H1 (cell line): ENCODE measurements at regions not wholly inside any gene's neighbourhood (a gene's known extent, or its start where the extent isn't known, plus 50 kb on each side); places are given as distances from the start of the nearest gene placed in this dataset.

Experiments used
- CTCF ChIA-PET: fragments of 300-600 bp; sonication (Branson Sonifier 250); formaldehyde crosslinking; loops from one replicate; lab custom pipeline; 2021; ENCODE audit not compliant: partially characterized antibody; lab: Charles Lee
- POLR2A ChIA-PET: fragments of 300-600 bp; sonication (Branson Sonifier 250); formaldehyde crosslinking; loops from one replicate; lab custom pipeline; 2021; ENCODE audit warnings: inconsistent platforms; ENCODE audit not compliant: partially characterized antibody; lab: Charles Lee
- DNase-seq, 2 experiments: peaks; one replicate each; pipeline versions ENCODE4 v3.0.0 to v3.0.0-alpha.2; 2010 to 2022; ENCODE audit warnings: low spot score in 2 of 2, low read depth in 1 of 2, mixed read lengths in 1 of 2
- FAIRE-seq: peaks from 2 replicates; lab custom pipeline; 2011; peaks lifted over from hg19 to GRCh38; lab: Jason Lieb, UNC
- H2AFZ ChIP-seq: 2 replicates; pipeline ENCODE4 v1.8.1; 2012; ENCODE audit warnings: low read length, inconsistent platforms
- H2AK5ac ChIP-seq: 2 replicates; pipeline ENCODE4 v1.6.1; 2013; ENCODE audit warnings: low read depth, low read length
- H2BK120ac ChIP-seq: replicated peaks from 2 replicates; pipeline ENCODE3; 2013; ENCODE audit warnings: low read depth, low read length, inconsistent platforms
- H2BK12ac ChIP-seq: 2 replicates; pipeline ENCODE4 v1.6.1; 2013; ENCODE audit warnings: low read depth, low read length
- H2BK15ac ChIP-seq: 2 replicates; pipeline ENCODE4 v1.6.1; 2013; ENCODE audit warnings: low read length
- H2BK20ac ChIP-seq: 2 replicates; pipeline ENCODE4 v1.6.1; 2013; ENCODE audit warnings: low read length
- H2BK5ac ChIP-seq: 2 replicates; pipeline ENCODE4 v1.6.1; 2013; ENCODE audit warnings: low read depth, low read length
- H3K14ac ChIP-seq: 2 replicates; pipeline ENCODE4 v1.6.1; 2013; ENCODE audit warnings: inconsistent platforms; ENCODE audit not compliant: insufficient read length
- H3K18ac ChIP-seq: 2 replicates; pipeline ENCODE4 v1.6.1; 2013; ENCODE audit warnings: low read length; ENCODE audit errors: extremely low read depth
- H3K23ac ChIP-seq: 2 replicates; pipeline ENCODE4 v1.6.1; 2013; ENCODE audit warnings: inconsistent platforms; ENCODE audit not compliant: insufficient read length
- H3K23me2 ChIP-seq: 2 replicates; pipeline ENCODE4 v1.6.1; 2013; ENCODE audit warnings: low read depth, low read length
- H3K27ac ChIP-seq: 2 replicates; pipeline ENCODE4 v1.6.1; 2011; ENCODE audit warnings: low read depth, low read length, inconsistent platforms
- H3K27me3 ChIP-seq, 4 experiments: replicated peaks in 1 of 4; 1 replicate in 1 of 4; 2 replicates in 3 of 4; pipeline versions ENCODE4 v1.6.1 to v1.8.1; 2011 to 2013; ENCODE audit warnings: low read length in 3 of 4, mild to moderate bottlenecking in 3 of 4, inconsistent platforms in 2 of 4, mixed read lengths in 2 of 4, moderate library complexity in 1 of 4; ENCODE audit not compliant: control insufficient read depth in 3 of 4, insufficient read depth in 3 of 4; ENCODE audit errors: extremely low read depth in 1 of 4
- H3K36me3 ChIP-seq, 4 experiments: 2 replicates each; pipeline versions ENCODE4 v1.6.1 to v1.8.1; 2011 to 2013; ENCODE audit warnings: mild to moderate bottlenecking in 4 of 4, low read length in 3 of 4, moderate library complexity in 2 of 4, control low read depth in 1 of 4, inconsistent platforms in 1 of 4; ENCODE audit not compliant: insufficient read depth in 4 of 4, control insufficient read depth in 2 of 4
- H3K4ac ChIP-seq: replicated peaks from 2 replicates; pipeline ENCODE3; 2013; ENCODE audit warnings: low read length, low read depth, mixed read lengths, inconsistent platforms; ENCODE audit not compliant: insufficient read length
- H3K4me1 ChIP-seq, 4 experiments: replicated peaks in 1 of 4; 1 replicate in 1 of 4; 2 replicates in 3 of 4; pipeline versions ENCODE4 v1.6.1 to v1.8.1; 2011 to 2013; ENCODE audit warnings: low read length in 3 of 4, inconsistent platforms in 2 of 4, mixed read lengths in 1 of 4; ENCODE audit not compliant: insufficient read depth in 4 of 4, control insufficient read depth in 3 of 4
- H3K4me2 ChIP-seq, 2 experiments: 2 replicates each; pipeline versions ENCODE4 v1.6.1 to v1.8.1; 2011 to 2013; ENCODE audit warnings: low read depth in 2 of 2, low read length in 2 of 2, control low read depth in 1 of 2, inconsistent platforms in 1 of 2, mild to moderate bottlenecking in 1 of 2; ENCODE audit not compliant: insufficient read depth in 1 of 2
- H3K4me3 ChIP-seq, 4 experiments: fragments of 200-600, 300-600 bp in 1 of 4; sonication (generic), shearing (Covaris generic), sonication (Bioruptor Twin) in 1 of 4; 2 replicates each; pipeline versions ENCODE4 v1.5.1 to v1.8.1; 2011 to 2016; ENCODE audit warnings: low read length in 4 of 4, low read depth in 3 of 4, control low read depth in 2 of 4, inconsistent platforms in 2 of 4, mild to moderate bottlenecking in 2 of 4, mixed read lengths in 1 of 4, moderate library complexity in 1 of 4; ENCODE audit not compliant: insufficient read depth in 2 of 4; ENCODE audit errors: extremely low read depth in 1 of 4
- H3K56ac ChIP-seq: replicated peaks from 2 replicates; pipeline ENCODE3; 2013; ENCODE audit warnings: low read depth, mild to moderate bottlenecking, mixed read lengths, low read length, inconsistent platforms; ENCODE audit not compliant: insufficient read length
- H3K79me1 ChIP-seq: 2 replicates; pipeline ENCODE4 v1.6.1; 2013; ENCODE audit warnings: low read depth, low read length, control low read depth
- H3K79me2 ChIP-seq, 2 experiments: 2 replicates each; pipeline versions ENCODE4 v1.6.1 to v1.8.1; 2012 to 2013; ENCODE audit warnings: low read length in 2 of 2, mild to moderate bottlenecking in 2 of 2, inconsistent platforms in 1 of 2; ENCODE audit not compliant: insufficient read depth in 2 of 2, control insufficient read depth in 1 of 2
- H3K9ac ChIP-seq, 4 experiments: replicated peaks in 1 of 4; 1 replicate in 1 of 4; 2 replicates in 3 of 4; pipeline versions ENCODE4 v1.6.1 to v1.8.1; 2011 to 2013; ENCODE audit warnings: low read depth in 3 of 4, low read length in 3 of 4, control low read depth in 2 of 4, mild to moderate bottlenecking in 2 of 4, moderate library complexity in 2 of 4, inconsistent platforms in 1 of 4; ENCODE audit errors: extremely low read depth in 1 of 4
- H3K9me3 ChIP-seq, 2 experiments: 2 replicates each; pipeline versions ENCODE4 v1.6.1 to v1.8.1; 2012 to 2013; ENCODE audit warnings: mild to moderate bottlenecking in 2 of 2, moderate library complexity in 2 of 2, control low read depth in 1 of 2, inconsistent platforms in 1 of 2, low read depth in 1 of 2, low read length in 1 of 2, mixed read lengths in 1 of 2; ENCODE audit not compliant: insufficient read depth in 2 of 2
- H4K20me1 ChIP-seq, 2 experiments: replicated peaks in 1 of 2; 2 replicates each; pipeline versions ENCODE3 to v1.8.1; 2011 to 2013; ENCODE audit warnings: inconsistent platforms in 2 of 2, low read length in 2 of 2, mild to moderate bottlenecking in 1 of 2; ENCODE audit not compliant: insufficient read depth in 2 of 2, control insufficient read depth in 1 of 2
- H4K5ac ChIP-seq: 2 replicates; pipeline ENCODE4 v1.6.1; 2013; ENCODE audit warnings: low read length, low read depth, mixed read lengths, inconsistent platforms; ENCODE audit not compliant: insufficient read length
- H4K8ac ChIP-seq: 2 replicates; pipeline ENCODE4 v1.8.0; 2013; ENCODE audit warnings: mild to moderate bottlenecking, moderate library complexity, low read length, inconsistent platforms; ENCODE audit not compliant: insufficient read depth; ENCODE audit errors: extremely low read depth
- H4K91ac ChIP-seq: replicated peaks from 2 replicates; pipeline ENCODE3; 2013; ENCODE audit warnings: low read length, mixed read lengths, inconsistent platforms; ENCODE audit not compliant: insufficient read length
- ASH2L ChIP-seq: fragments of 200-600, 300-600 bp; sonication (generic); IDR thresholded peaks from one replicate; pipeline ENCODE4 v1.7.1; 2017; ENCODE audit warnings: low read length
- BACH1 ChIP-seq: IDR thresholded peaks from 2 replicates; pipeline ENCODE4 v1.6.1; 2012; ENCODE audit warnings: low read length, improper control_type of control experiment
- CHD1 ChIP-seq: IDR thresholded peaks from 2 replicates; pipeline ENCODE4 v1.6.1; 2012; ENCODE audit warnings: low read depth, low read length, improper control_type of control experiment
- CTBP2 ChIP-seq: IDR thresholded peaks from 2 replicates; pipeline ENCODE4 v1.7.0; 2011; ENCODE audit warnings: borderline replicate concordance, mild to moderate bottlenecking, moderate library complexity, mixed read lengths, low read length; ENCODE audit not compliant: insufficient read depth, insufficient read length
- EP300 ChIP-seq, 2 experiments: IDR thresholded peaks; 1 replicate in 1 of 2; 2 replicates in 1 of 2; pipeline ENCODE4 v1.6.1; 2011 to 2012; ENCODE audit warnings: low read depth in 2 of 2, low read length in 2 of 2, mild to moderate bottlenecking in 2 of 2, borderline replicate concordance in 1 of 2, inconsistent platforms in 1 of 2, moderate library complexity in 1 of 2
- KDM1A ChIP-seq: fragments of 200-600, 300-600 bp; sonication (generic); IDR thresholded peaks from 2 replicates; pipeline ENCODE4 v1.7.1; 2016; ENCODE audit warnings: mild to moderate bottlenecking, low read length, borderline replicate concordance
- NRF1 ChIP-seq: IDR thresholded peaks from 2 replicates; pipeline ENCODE4 v1.6.1; 2011; ENCODE audit warnings: mild to moderate bottlenecking, low read depth, low read length, improper control_type of control experiment
- POU5F1 ChIP-seq: IDR thresholded peaks from 2 replicates; pipeline ENCODE4 v1.6.1; 2011; ENCODE audit warnings: low read depth, mild to moderate bottlenecking, low read length, moderate library complexity
- SIRT6 ChIP-seq: IDR thresholded peaks from one replicate; pipeline ENCODE4 v1.7.1; 2012; ENCODE audit warnings: low read length, inconsistent platforms
- SP1 ChIP-seq: IDR thresholded peaks from 2 replicates; pipeline ENCODE4 v1.6.1; 2011; ENCODE audit warnings: low read depth, low read length
- TAF7 ChIP-seq: optimal IDR thresholded peaks from 2 replicates; pipeline ENCODE3; 2011; ENCODE audit warnings: low read depth, mild to moderate bottlenecking, inconsistent platforms, low read length, moderate library complexity, borderline replicate concordance
- WGBS, 2 experiments: shearing (Covaris generic) in 1 of 2; methylation state at CpG; one replicate each; pipeline versions ENCODE4 v1.1.6 to v1.1.7; 2013 to 2015; ENCODE audit warnings: low lambda C conversion rate in 2 of 2, mixed read lengths in 2 of 2, inconsistent platforms in 1 of 2, low coverage in 1 of 2, missing lambda C conversion rate in 1 of 2; ENCODE audit not compliant: insufficient replicate concordance in 2 of 2, insufficient coverage in 1 of 2, insufficient read length in 1 of 2; ENCODE audit errors: extremely low coverage in 1 of 2, missing lambda C conversion rate in 1 of 2; 5-methylcytosine and 5-hydroxymethylcytosine counted together
- TF ChIP-seq, protein P1 (sequence below): IDR thresholded peaks from 2 replicates; pipeline ENCODE4 v1.6.1; 2012; ENCODE audit warnings: inconsistent platforms

DNA sequence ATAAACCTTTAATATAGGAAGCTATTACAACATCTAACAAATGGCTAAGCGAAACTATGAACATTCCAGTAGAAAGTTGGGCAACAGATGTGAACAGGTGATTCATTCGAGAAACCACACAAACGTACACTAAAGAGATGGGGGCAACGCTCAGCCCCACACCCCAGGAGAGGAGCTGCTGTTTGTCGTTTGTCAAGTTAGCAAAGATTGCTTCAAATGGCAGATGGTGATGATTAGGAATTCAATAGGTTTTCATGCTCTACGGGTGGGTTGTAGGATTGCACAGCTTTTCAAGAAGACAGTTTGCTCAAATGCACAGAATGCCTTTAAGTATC is 154.7 kb upstream of the HDAC4 start:
- CTCF ChIA-PET = no interaction called here

More for the DNA sequence above, 154.7 kb upstream of the HDAC4 start:
- H2BK120ac ChIP-seq = no peak overlapping the region
- no peak overlapping the region for H3K4me2 ChIP-seq
- H4K5ac ChIP-seq = no peak overlapping the region
- no peaks in the 10 kb centered on the region for H3K36me3 ChIP-seq
- no peaks in the 10 kb centered on the region for H3K4me1 ChIP-seq
- no peak overlapping the region for H2BK20ac ChIP-seq
- H3K79me1 ChIP-seq = no peaks in the 10 kb centered on the region
- H4K20me1 ChIP-seq = no peaks in the 10 kb centered on the region
- no peak overlapping the region for H3K18ac ChIP-seq
- H3K4me3 ChIP-seq = no peak overlapping the region
- no peak overlapping the region for H2BK5ac ChIP-seq
- FAIRE-seq (no peak), DNase-seq (no peak)
- no peak overlapping the region for H3K4ac ChIP-seq
- H2BK15ac ChIP-seq = no peak overlapping the region
- H3K23me2 ChIP-seq = 0 out of 2 replicates have a peak, but pooled peaks cover 2% of the 10 kb centered on the region
- H2AK5ac ChIP-seq = no peak overlapping the region
- POLR2A ChIA-PET = no interaction called here
- no peak overlapping the region for H4K91ac ChIP-seq
- WGBS, 2 experiments = 90% methylated on average over 6 of the region's 6 CpGs; no CpG with 5 or more reads in 1 of the 2 experiments
- no peak overlapping the region for H4K8ac ChIP-seq
- H3K27ac ChIP-seq = no peak overlapping the region
- no peak overlapping the region for H3K23ac ChIP-seq
- H3K9ac ChIP-seq = no peak overlapping the region
- H3K56ac ChIP-seq = no peak overlapping the region
- H3K27me3 ChIP-seq = no peaks in the 10 kb centered on the region; a peak in 1 of 7 replicates
- H3K14ac ChIP-seq = no peak overlapping the region
- no peaks in the 10 kb centered on the region for H3K79me2 ChIP-seq
- no peak overlapping the region for H2AFZ ChIP-seq
- no peaks in the 10 kb centered on the region for H3K9me3 ChIP-seq
- TF ChIP-seq NRF1 (no peak), CTBP2 (no peak), POU5F1 (no peak), SP1 (no peak), SIRT6 (no peak), TAF7 (no peak), BACH1 (no peak), ASH2L (no peak), EP300 (IDR thresholded peaks at IDR 0.05; ENCODE audit: borderline replicate concordance in 1 of 2, low read depth in 2 of 2, low read length in 2 of 2) (no peak), KDM1A (no peak), CHD1 (no peak)
- TF ChIP-seq, protein P1, sequence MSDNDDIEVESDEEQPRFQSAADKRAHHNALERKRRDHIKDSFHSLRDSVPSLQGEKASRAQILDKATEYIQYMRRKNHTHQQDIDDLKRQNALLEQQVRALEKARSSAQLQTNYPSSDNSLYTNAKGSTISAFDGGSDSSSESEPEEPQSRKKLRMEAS = no peak
- H2BK12ac ChIP-seq = no peak overlapping the region
